HL-60 (cell line): ENCODE measurements at regions not wholly inside any gene's neighbourhood (a gene's known extent, or its start where the extent isn't known, plus 50 kb on each side); places are given as distances from the start of the nearest gene placed in this dataset.

ENCODE experiments used
- DNase-seq, 2 experiments: peaks; one replicate each; pipeline ENCODE4 v3.0.0-alpha.2; 2010 to 2020; ENCODE audit warnings: low read depth in 1 of 2, low spot score in 1 of 2
- H3K27ac ChIP-seq: fragments of 250-450 bp; sonication (Bioruptor Pico); replicated peaks from 2 replicates; pipeline ENCODE4 v1.5.1; 2020; ENCODE audit warnings: mild to moderate bottlenecking, moderate library complexity
- H3K27me3 ChIP-seq: fragments of 250-450 bp; sonication (Bioruptor Pico); 2 replicates; pipeline ENCODE4 v1.5.1; 2021; ENCODE audit warnings: mild to moderate bottlenecking, moderate library complexity; ENCODE audit not compliant: insufficient read depth, poor library complexity, severe bottlenecking
- H3K4me3 ChIP-seq: replicated peaks from 2 replicates; pipeline ENCODE4 v1.5.1; 2011; ENCODE audit warnings: mild to moderate bottlenecking, control low read depth, low read length; ENCODE audit not compliant: insufficient read depth
- GABPA ChIP-seq: IDR thresholded peaks from 2 replicates; pipeline ENCODE4 v1.6.1; 2012; ENCODE audit warnings: low read depth
- POLR2AphosphoS5 ChIP-seq: IDR thresholded peaks from 2 replicates; pipeline ENCODE4 v1.6.1; 2012; ENCODE audit warnings: low read depth
- SPI1 ChIP-seq: IDR thresholded peaks from 2 replicates; pipeline ENCODE4 v1.6.1; 2012; ENCODE audit warnings: low read depth, mild to moderate bottlenecking, borderline replicate concordance
- TF ChIP-seq, protein P1 (sequence below): IDR thresholded peaks from one replicate; pipeline ENCODE4 v1.5.1; 2011; ENCODE audit warnings: low read length, control low read depth, inconsistent platforms; ENCODE audit not compliant: insufficient read depth
- TF ChIP-seq, protein P2 (sequence below): IDR thresholded peaks from 2 replicates; pipeline ENCODE4 v1.6.1; 2012; ENCODE audit warnings: low read depth; ENCODE audit not compliant: insufficient replicate concordance

DNA sequence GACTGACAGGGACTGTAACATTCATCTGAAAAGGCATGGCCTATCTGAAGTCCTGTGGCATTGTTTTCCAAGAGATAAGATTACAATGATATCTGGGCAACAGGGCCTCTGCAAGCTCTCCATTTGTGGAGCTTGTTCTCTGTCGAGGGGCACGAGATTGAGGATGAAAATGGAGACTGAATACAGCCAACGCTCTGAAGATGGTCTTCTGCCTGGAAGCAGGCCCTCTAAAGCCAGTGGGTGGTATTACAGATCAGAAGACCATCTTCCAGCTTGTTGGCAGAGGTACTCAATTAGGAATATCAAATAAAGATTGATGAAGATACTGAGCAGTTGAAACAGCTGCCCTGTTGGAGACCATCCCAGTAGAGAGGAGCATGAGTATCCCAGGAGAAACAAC, 288.2 kb downstream of the CENPW start:
- no peak overlapping the region for H3K4me3 ChIP-seq
- DNase-seq: no peak
- H3K27ac ChIP-seq: no peak overlapping the region
- TF ChIP-seq SPI1: no peak
- TF ChIP-seq, protein P1, sequence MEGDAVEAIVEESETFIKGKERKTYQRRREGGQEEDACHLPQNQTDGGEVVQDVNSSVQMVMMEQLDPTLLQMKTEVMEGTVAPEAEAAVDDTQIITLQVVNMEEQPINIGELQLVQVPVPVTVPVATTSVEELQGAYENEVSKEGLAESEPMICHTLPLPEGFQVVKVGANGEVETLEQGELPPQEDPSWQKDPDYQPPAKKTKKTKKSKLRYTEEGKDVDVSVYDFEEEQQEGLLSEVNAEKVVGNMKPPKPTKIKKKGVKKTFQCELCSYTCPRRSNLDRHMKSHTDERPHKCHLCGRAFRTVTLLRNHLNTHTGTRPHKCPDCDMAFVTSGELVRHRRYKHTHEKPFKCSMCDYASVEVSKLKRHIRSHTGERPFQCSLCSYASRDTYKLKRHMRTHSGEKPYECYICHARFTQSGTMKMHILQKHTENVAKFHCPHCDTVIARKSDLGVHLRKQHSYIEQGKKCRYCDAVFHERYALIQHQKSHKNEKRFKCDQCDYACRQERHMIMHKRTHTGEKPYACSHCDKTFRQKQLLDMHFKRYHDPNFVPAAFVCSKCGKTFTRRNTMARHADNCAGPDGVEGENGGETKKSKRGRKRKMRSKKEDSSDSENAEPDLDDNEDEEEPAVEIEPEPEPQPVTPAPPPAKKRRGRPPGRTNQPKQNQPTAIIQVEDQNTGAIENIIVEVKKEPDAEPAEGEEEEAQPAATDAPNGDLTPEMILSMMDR: no peak
- TF ChIP-seq, protein P2, sequence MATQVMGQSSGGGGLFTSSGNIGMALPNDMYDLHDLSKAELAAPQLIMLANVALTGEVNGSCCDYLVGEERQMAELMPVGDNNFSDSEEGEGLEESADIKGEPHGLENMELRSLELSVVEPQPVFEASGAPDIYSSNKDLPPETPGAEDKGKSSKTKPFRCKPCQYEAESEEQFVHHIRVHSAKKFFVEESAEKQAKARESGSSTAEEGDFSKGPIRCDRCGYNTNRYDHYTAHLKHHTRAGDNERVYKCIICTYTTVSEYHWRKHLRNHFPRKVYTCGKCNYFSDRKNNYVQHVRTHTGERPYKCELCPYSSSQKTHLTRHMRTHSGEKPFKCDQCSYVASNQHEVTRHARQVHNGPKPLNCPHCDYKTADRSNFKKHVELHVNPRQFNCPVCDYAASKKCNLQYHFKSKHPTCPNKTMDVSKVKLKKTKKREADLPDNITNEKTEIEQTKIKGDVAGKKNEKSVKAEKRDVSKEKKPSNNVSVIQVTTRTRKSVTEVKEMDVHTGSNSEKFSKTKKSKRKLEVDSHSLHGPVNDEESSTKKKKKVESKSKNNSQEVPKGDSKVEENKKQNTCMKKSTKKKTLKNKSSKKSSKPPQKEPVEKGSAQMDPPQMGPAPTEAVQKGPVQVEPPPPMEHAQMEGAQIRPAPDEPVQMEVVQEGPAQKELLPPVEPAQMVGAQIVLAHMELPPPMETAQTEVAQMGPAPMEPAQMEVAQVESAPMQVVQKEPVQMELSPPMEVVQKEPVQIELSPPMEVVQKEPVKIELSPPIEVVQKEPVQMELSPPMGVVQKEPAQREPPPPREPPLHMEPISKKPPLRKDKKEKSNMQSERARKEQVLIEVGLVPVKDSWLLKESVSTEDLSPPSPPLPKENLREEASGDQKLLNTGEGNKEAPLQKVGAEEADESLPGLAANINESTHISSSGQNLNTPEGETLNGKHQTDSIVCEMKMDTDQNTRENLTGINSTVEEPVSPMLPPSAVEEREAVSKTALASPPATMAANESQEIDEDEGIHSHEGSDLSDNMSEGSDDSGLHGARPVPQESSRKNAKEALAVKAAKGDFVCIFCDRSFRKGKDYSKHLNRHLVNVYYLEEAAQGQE: no peak
- no peak for TF ChIP-seq POLR2AphosphoS5
- no peak for TF ChIP-seq GABPA
- H3K27me3 ChIP-seq: no peaks in the 10 kb centered on the region

DNA sequence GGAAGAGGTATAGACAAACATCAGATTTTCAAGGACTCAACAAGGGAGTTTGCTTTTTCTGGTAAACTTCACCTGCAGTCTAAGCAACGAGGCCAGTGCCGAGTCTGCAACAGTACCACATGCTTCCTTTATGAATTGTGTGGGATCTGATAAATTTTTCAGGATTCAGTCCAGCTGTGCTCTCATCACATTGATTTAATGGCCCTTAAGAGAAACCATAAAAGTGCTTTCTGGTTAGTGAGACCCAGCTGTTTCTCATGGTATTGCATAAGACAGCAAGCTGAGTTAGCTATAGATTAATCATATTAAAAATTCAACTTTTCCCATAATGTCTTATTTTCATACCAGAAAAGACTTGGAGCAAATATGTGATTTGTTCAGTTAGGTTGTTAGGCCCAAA, 291.4 kb downstream of the CENPW start:
- Histone ChIP-seq H3K4me3 (no peak overlapping the region), H3K27ac (no peak overlapping the region), H3K27me3 (no peaks in the 10 kb centered on the region)
- no peak for DNase-seq
- TF ChIP-seq GABPA (no peak), SPI1 (no peak), POLR2AphosphoS5 (no peak)
- TF ChIP-seq, protein P2: no peak
- TF ChIP-seq, protein P1: no peak

DNA sequence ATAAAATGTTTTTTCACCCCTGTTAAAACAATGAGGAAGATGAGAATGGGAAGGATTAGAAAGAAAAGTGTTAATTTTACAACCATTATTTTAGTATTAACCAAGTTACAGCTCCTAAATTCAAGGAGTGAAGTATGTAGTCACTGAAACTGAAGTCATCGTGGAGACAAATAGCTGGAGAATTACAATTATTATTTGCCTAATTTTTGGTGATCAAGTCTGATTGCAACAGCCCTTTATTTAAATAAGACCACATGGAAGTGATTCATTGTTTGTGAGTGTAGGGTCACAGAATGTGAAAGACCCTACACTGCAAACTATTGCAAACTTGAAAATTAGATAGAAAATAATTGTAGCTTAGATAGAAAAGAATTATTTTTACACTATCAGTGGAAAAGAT, 292.4 kb downstream of the CENPW start:
- no peak for DNase-seq
- H3K27ac ChIP-seq: no peak overlapping the region
- H3K4me3 ChIP-seq: no peak overlapping the region
- no peaks in the 10 kb centered on the region for H3K27me3 ChIP-seq
- TF ChIP-seq, protein P1: no peak
- TF ChIP-seq, protein P2: no peak
- TF ChIP-seq GABPA (no peak), POLR2AphosphoS5 (no peak), SPI1 (no peak)
